GM12892 (cell line): ENCODE measurements at regions not wholly inside any gene's neighbourhood (a gene's known extent, or its start where the extent isn't known, plus 50 kb on each side); places are given as distances from the start of the nearest gene placed in this dataset.

Source experiments
- POLR2A ChIP-seq: IDR thresholded peaks from 2 replicates; pipeline ENCODE4 v1.6.1; 2011; ENCODE audit warnings: low read depth, low read length, control low read depth
- TAF1 ChIP-seq: IDR thresholded peaks from 2 replicates; pipeline ENCODE4 v1.6.1; 2011; ENCODE audit warnings: low read depth, mild to moderate bottlenecking, control low read depth, low read length, borderline replicate concordance

DNA sequence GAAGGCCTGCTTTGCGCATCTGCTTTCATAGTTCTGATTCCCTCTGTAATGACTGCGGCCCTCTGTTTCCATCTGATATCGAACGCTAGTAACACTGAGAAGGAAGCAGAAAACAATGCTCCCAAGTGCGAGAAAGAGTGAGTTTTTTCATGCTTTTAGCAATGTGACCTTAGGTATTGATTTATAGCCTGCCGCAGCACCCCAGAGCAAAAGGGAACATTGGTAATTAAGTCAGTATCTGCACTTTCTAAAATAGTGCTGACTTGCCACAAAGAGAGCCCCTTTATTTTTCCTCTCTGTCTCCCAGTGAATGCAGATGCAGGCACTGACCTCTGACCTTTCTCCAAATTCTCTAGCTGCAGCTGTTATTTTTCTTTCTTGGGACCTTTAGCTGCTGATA is 129.8 kb downstream of the HDGFL1 start:
- TF ChIP-seq POLR2A (no peak), TAF1 (no peak)
